K562 (cell line): ENCODE measurements at regions not wholly inside any gene's neighbourhood (a gene's known extent, or its start where the extent isn't known, plus 50 kb on each side); places are given as distances from the start of the nearest gene placed in this dataset.

ENCODE experiments used
- CHD1 ChIP-seq: fragments of 200-600 bp; sonication (generic); IDR thresholded peaks from one replicate; pipeline ENCODE4 v1.6.1; 2012; ENCODE audit warnings: mild to moderate bottlenecking, moderate library complexity, low read length, inconsistent platforms
- CREB1 ChIP-seq, 2 experiments: sonication (generic) in 1 of 2; formaldehyde crosslinking in 1 of 2; IDR thresholded peaks; 2 replicates each; pipeline versions ENCODE4 v1.6.1 to v1.8.0; 2012 to 2022; ENCODE audit warnings: inconsistent platforms in 1 of 2, mild to moderate bottlenecking in 1 of 2, missing genetic modification reagents in 1 of 2, moderate library complexity in 1 of 2
- CTCF ChIP-seq, 3 experiments: IDR thresholded peaks in 2 of 3; conservative IDR thresholded peaks in 1 of 3; 2 replicates each; pipeline ENCODE4 v1.5.1; 2011 to 2012; ENCODE audit warnings: low read length in 3 of 3, mild to moderate bottlenecking in 3 of 3, control low read depth in 2 of 3, improper control_type of control experiment in 1 of 3, inconsistent platforms in 1 of 3, low read depth in 1 of 3, mixed read lengths in 1 of 3, moderate library complexity in 1 of 3; ENCODE audit not compliant: insufficient read depth in 2 of 3
- GABPB1 ChIP-seq: sonication (generic); formaldehyde crosslinking; IDR thresholded peaks from 2 replicates; pipeline ENCODE4 v1.8.0; 2022; ENCODE audit warnings: mild to moderate bottlenecking, missing genetic modification reagents
- GTF3C2 ChIP-seq: IDR thresholded peaks from 3 replicates; pipeline ENCODE4 v1.6.1; 2011; ENCODE audit warnings: borderline replicate concordance, mild to moderate bottlenecking, moderate library complexity; ENCODE audit not compliant: insufficient read length; ENCODE audit errors: extremely low read depth
- NBN ChIP-seq: fragments of 450-650 bp; IDR thresholded peaks from 2 replicates; pipeline ENCODE4 v1.6.1; 2016; ENCODE audit warnings: low read depth, mild to moderate bottlenecking
- NFIX ChIP-seq: fragments of 250-450 bp; sonication (Bioruptor Pico); IDR thresholded peaks from 2 replicates; pipeline ENCODE4 v1.4.0; 2020; ENCODE audit warnings: low read depth, mild to moderate bottlenecking, moderate library complexity
- ZNF263 ChIP-seq: sonication (generic); formaldehyde crosslinking; IDR thresholded peaks from 2 replicates; pipeline ENCODE4 v1.8.0; 2022; ENCODE audit warnings: mild to moderate bottlenecking, missing genetic modification reagents, borderline replicate concordance
- ZNF3 ChIP-seq: fragments of 250-450 bp; sonication (Bioruptor Pico); IDR thresholded peaks from 2 replicates; pipeline ENCODE4 v1.5.0; 2021; ENCODE audit warnings: mild to moderate bottlenecking, moderate library complexity
- TF ChIP-seq, protein P1 (sequence below), 2 experiments: IDR thresholded peaks; 2 replicates each; pipeline ENCODE4 v1.6.1; 2012; ENCODE audit warnings: improper control_type of control experiment in 2 of 2, low read depth in 2 of 2, low read length in 2 of 2, borderline replicate concordance in 1 of 2

DNA sequence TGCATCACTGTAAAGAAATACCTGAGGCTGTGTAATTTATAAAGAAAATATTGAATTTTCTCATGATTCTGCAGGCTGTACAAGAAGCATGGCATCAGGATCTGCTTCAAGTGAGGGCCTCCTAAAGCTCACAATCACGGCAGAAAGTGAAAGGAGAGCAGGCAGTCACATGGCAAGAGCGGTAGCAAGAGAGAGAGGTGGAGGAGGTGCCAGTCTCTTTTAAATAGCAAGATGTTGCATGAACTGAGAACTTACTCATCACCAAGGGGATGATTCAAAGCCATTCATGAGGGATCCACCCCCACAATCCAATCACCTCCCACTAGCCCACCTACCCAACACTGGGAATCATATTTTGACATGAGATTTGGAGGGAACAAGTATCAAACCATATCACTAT lies 184.5 kb upstream of the PAPPA start:
- TF ChIP-seq ZNF3 (no peak), CREB1 (IDR thresholded peaks at IDR 0.05) (no peak), CREB1 (CRISPR knock-in tag; IDR thresholded peaks at IDR 0.05) (no peak), CTCF (IDR thresholded peaks at IDR 0.05 in 2 of 3, conservative IDR thresholded peaks at IDR 0.05 in 1 of 3; ENCODE audit: insufficient read depth in 2 of 3, low read depth in 1 of 3, low read length in 3 of 3) (no peak), CHD1 (no peak), ZNF263 (CRISPR knock-in tag) (no peak), NBN (no peak), GTF3C2 (no peak), GABPB1 (CRISPR knock-in tag) (no peak), NFIX (CRISPR knock-in tag) (no peak)
- TF ChIP-seq, protein P1, sequence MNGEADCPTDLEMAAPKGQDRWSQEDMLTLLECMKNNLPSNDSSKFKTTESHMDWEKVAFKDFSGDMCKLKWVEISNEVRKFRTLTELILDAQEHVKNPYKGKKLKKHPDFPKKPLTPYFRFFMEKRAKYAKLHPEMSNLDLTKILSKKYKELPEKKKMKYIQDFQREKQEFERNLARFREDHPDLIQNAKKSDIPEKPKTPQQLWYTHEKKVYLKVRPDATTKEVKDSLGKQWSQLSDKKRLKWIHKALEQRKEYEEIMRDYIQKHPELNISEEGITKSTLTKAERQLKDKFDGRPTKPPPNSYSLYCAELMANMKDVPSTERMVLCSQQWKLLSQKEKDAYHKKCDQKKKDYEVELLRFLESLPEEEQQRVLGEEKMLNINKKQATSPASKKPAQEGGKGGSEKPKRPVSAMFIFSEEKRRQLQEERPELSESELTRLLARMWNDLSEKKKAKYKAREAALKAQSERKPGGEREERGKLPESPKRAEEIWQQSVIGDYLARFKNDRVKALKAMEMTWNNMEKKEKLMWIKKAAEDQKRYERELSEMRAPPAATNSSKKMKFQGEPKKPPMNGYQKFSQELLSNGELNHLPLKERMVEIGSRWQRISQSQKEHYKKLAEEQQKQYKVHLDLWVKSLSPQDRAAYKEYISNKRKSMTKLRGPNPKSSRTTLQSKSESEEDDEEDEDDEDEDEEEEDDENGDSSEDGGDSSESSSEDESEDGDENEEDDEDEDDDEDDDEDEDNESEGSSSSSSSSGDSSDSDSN (IDR thresholded peaks at IDR 0.05; ENCODE audit: borderline replicate concordance in 1 of 2, low read depth in 2 of 2, low read length in 2 of 2): no peak
